IMR-90 (cell line): ENCODE measurements at regions not wholly inside any gene's neighbourhood (a gene's known extent, or its start where the extent isn't known, plus 50 kb on each side); places are given as distances from the start of the nearest gene placed in this dataset.

ENCODE experiments used
- ATAC-seq: fragments of 200-7000 bp; cut with Tn5 transposase; 2 replicates; pipeline ENCODE4 v1.9.1; 2020; ENCODE audit warnings: low read depth, mild to moderate bottlenecking, moderate library complexity
- BruUV-seq: library from RNA; stranded (reverse); fragments of 400-500 nt; replicated peaks from 2 replicates; lab custom pipeline; 2021; lab: Mats Ljungman, UMichigan
- CTCF ChIA-PET: fragments of 300-600 bp; formaldehyde crosslinking; extraction: SDS; loops from one replicate; lab custom pipeline; 2021; ENCODE audit warnings: antibody characterized with exemption; lab: Yijun Ruan, JAX
- POLR2A ChIA-PET: fragments of 300-600 bp; sonication (Branson Sonifier 250); formaldehyde crosslinking; loops from one replicate; lab custom pipeline; 2022; ENCODE audit warnings: antibody characterized with exemption; ENCODE audit not compliant: unreplicated experiment; lab: Charles Lee
- DNase-seq: peaks from one replicate; pipeline ENCODE4 v3.0.0; 2013
- H2AFZ ChIP-seq: replicated peaks from 2 replicates; pipeline ENCODE3; 2013; ENCODE audit warnings: low read length, mild to moderate bottlenecking; ENCODE audit not compliant: poor library complexity
- H2AK5ac ChIP-seq: 2 replicates; pipeline ENCODE4 v1.6.1; 2013; ENCODE audit warnings: low read depth, low read length, inconsistent platforms
- H2AK9ac ChIP-seq: replicated peaks from 2 replicates; pipeline ENCODE3; 2013; ENCODE audit warnings: mild to moderate bottlenecking, low read depth, low read length, moderate library complexity; ENCODE audit not compliant: poor library complexity
- H2BK120ac ChIP-seq: 2 replicates; pipeline ENCODE4 v1.6.1; 2013; ENCODE audit warnings: low read depth, low read length, inconsistent platforms
- H2BK15ac ChIP-seq: 3 replicates; pipeline ENCODE4 v1.6.1; 2013; ENCODE audit warnings: low read depth, low read length, inconsistent platforms
- H2BK20ac ChIP-seq: 2 replicates; pipeline ENCODE4 v1.6.1; 2013; ENCODE audit warnings: low read depth, mild to moderate bottlenecking, inconsistent platforms, low read length, moderate library complexity
- H2BK5ac ChIP-seq: 2 replicates; pipeline ENCODE4 v1.6.1; 2013; ENCODE audit warnings: mild to moderate bottlenecking, low read depth, low read length, inconsistent platforms; ENCODE audit not compliant: poor library complexity, severe bottlenecking
- H3K14ac ChIP-seq: replicated peaks from 2 replicates; pipeline ENCODE4 v1.6.1; 2013; ENCODE audit warnings: low read depth, low read length, inconsistent platforms
- H3K18ac ChIP-seq: 2 replicates; pipeline ENCODE4 v1.6.1; 2013; ENCODE audit warnings: low read depth, low read length, control low read depth
- H3K23ac ChIP-seq: 2 replicates; pipeline ENCODE4 v1.6.1; 2013; ENCODE audit warnings: low read depth, low read length, inconsistent platforms
- H3K27ac ChIP-seq: 2 replicates; pipeline ENCODE4 v1.5.1; 2013; ENCODE audit warnings: mild to moderate bottlenecking, control low read depth, low read length; ENCODE audit not compliant: insufficient read depth
- H3K27me3 ChIP-seq: 2 replicates; pipeline ENCODE4 v1.6.1; 2013; ENCODE audit warnings: low read length; ENCODE audit not compliant: control insufficient read depth, insufficient read depth
- H3K36me3 ChIP-seq: 2 replicates; pipeline ENCODE4 v1.6.1; 2013; ENCODE audit warnings: low read length, mixed read lengths; ENCODE audit not compliant: control insufficient read depth, insufficient read depth
- H3K4ac ChIP-seq: 2 replicates; pipeline ENCODE4 v1.6.1; 2013; ENCODE audit warnings: low read depth, low read length, inconsistent platforms
- H3K4me1 ChIP-seq: 2 replicates; pipeline ENCODE4 v1.6.1; 2013; ENCODE audit warnings: low read length, mixed read lengths; ENCODE audit not compliant: control insufficient read depth, insufficient read depth
- H3K4me2 ChIP-seq: 2 replicates; pipeline ENCODE4 v1.6.1; 2013; ENCODE audit warnings: low read depth, mild to moderate bottlenecking, control low read depth, low read length, moderate library complexity
- H3K4me3 ChIP-seq: 2 replicates; pipeline ENCODE4 v1.5.1; 2013; ENCODE audit warnings: low read depth, mild to moderate bottlenecking, control low read depth, low read length, moderate library complexity; ENCODE audit not compliant: insufficient read depth
- H3K56ac ChIP-seq: 2 replicates; pipeline ENCODE4 v1.6.1; 2013; ENCODE audit warnings: low read length, inconsistent platforms; ENCODE audit not compliant: insufficient read depth; ENCODE audit errors: extremely low read depth
- H3K79me1 ChIP-seq, 2 experiments: 2 replicates each; pipeline ENCODE4 v1.6.1; 2013; ENCODE audit warnings: low read length in 2 of 2, inconsistent platforms in 1 of 2, low read depth in 1 of 2
- H3K9ac ChIP-seq: 2 replicates; pipeline ENCODE4 v1.6.1; 2013; ENCODE audit warnings: low read depth, low read length, control low read depth
- H3K9me1 ChIP-seq: 2 replicates; pipeline ENCODE4 v1.6.1; 2013; ENCODE audit warnings: low read length, inconsistent platforms; ENCODE audit not compliant: insufficient read depth
- H3K9me3 ChIP-seq: 2 replicates; pipeline ENCODE4 v1.6.1; 2013; ENCODE audit warnings: low read length; ENCODE audit not compliant: control insufficient read depth, insufficient read depth
- H4K20me1 ChIP-seq: 2 replicates; pipeline ENCODE4 v1.6.1; 2013; ENCODE audit warnings: low read length, inconsistent platforms; ENCODE audit not compliant: insufficient read depth
- H4K5ac ChIP-seq: 2 replicates; pipeline ENCODE4 v1.6.1; 2013; ENCODE audit warnings: mild to moderate bottlenecking, low read depth, low read length, control low read depth
- H4K8ac ChIP-seq, 2 experiments: 2 replicates each; pipeline ENCODE4 v1.6.1; 2013; ENCODE audit warnings: low read depth in 2 of 2, low read length in 2 of 2, control low read depth in 1 of 2, inconsistent platforms in 1 of 2
- H4K91ac ChIP-seq: 2 replicates; pipeline ENCODE4 v1.6.1; 2013; ENCODE audit warnings: low read depth, low read length, inconsistent platforms; ENCODE audit not compliant: insufficient read depth
- RAD21 ChIP-seq: IDR thresholded peaks from 2 replicates; pipeline ENCODE4 v1.6.1; 2012; ENCODE audit warnings: low read length, improper control_type of control experiment
- WGBS, 2 experiments: methylation state at CpG; one replicate each; pipeline versions ENCODE4 v1.1.5 to v1.1.7; 2013; ENCODE audit warnings: missing lambda C conversion rate in 2 of 2; ENCODE audit not compliant: insufficient read length in 1 of 2; ENCODE audit errors: extremely low coverage in 2 of 2; 5-methylcytosine and 5-hydroxymethylcytosine counted together
- dilution Hi-C: fragments of 300-500 bp; cut with HindIII; formaldehyde crosslinking; loops from one replicate; pipeline ENCODE4 v1.14.3; 2018; ENCODE audit warnings: low sequenced_read_pairs; ENCODE audit not compliant: unreplicated experiment
- in situ Hi-C: fragments of 300-500 bp; cut with MboI; formaldehyde crosslinking; loops from 3 replicates; pipeline ENCODE4 v1.14.3; 2019; ENCODE audit warnings: low sequenced_read_pairs, inconsistent platforms, mixed read lengths
- intact Hi-C: fragments of 100-400 bp; cut with micrococcal nuclease; formaldehyde crosslinking; loops from 2 replicates; pipeline ENCODE4 v1.10.0; 2022

DNA sequence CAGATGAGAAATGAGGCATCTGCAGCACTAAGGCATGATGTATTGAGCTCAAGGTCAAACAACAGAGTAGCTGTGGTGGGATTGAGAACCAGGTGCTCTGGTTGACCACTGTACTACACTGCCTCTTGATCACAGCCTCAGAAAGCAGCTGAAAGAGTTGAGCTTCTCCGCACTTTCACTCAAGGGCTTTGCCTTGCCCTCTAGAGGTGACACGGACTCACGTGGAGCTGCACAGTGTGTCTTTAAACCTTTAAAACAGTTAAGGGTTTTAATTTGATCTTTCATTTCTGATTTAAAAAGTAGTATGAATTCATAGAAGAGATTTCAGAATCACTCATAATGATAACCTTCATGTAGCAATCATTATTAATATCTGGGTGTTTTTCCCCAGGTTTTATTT, 132.5 kb downstream of the RWDD3 start:
- ChIA-PET POLR2A (no interaction called here), CTCF (no interaction called here)
- Histone ChIP-seq H3K4me1 (no peaks in the 10 kb centered on the region), H2AK9ac (no peak overlapping the region), H3K9me1 (no peaks in the 10 kb centered on the region), H3K4ac (no peak overlapping the region), H4K8ac (no peak overlapping the region), H3K4me3 (no peak overlapping the region), H3K27ac (no peak overlapping the region), H2AFZ (no peak overlapping the region), H2AK5ac (no peak overlapping the region), H3K36me3 (no peaks in the 10 kb centered on the region), H3K79me1 (no peaks in the 10 kb centered on the region), H3K14ac (no peak overlapping the region), H3K18ac (no peak overlapping the region), H2BK20ac (no peak overlapping the region), H3K9me3 (no peaks in the 10 kb centered on the region), H3K27me3 (no peaks in the 10 kb centered on the region), H2BK5ac (no peak overlapping the region), H2BK15ac (no peak overlapping the region), H3K4me2 (no peak overlapping the region), H4K5ac (no peak overlapping the region), H4K91ac (no peak overlapping the region), H4K20me1 (no peaks in the 10 kb centered on the region), H3K23ac (no peak overlapping the region), H3K9ac (no peak overlapping the region), H3K56ac (no peak overlapping the region), H2BK120ac (no peak overlapping the region)
- dilution Hi-C loops (no loop called here), in situ Hi-C loops (no loop called here), intact Hi-C loops (no loop called here)
- no CpG with 5 or more reads among the region's 3 CpGs for WGBS, 2 experiments
- ATAC-seq = no peak
- DNase-seq = no peak
- TF ChIP-seq RAD21 = no peak
- no TSS peak for BruUV-seq
